Endothelial cell of umbilical vein (primary cell): ENCODE measurements at regions not wholly inside any gene's neighbourhood (a gene's known extent, or its start where the extent isn't known, plus 50 kb on each side); places are given as distances from the start of the nearest gene placed in this dataset.

Experiments
- BruUV-seq: library from RNA; stranded (reverse); fragments of 400-500 nt; replicated peaks from 2 replicates; lab custom pipeline; 2021; lab: Mats Ljungman, UMichigan
- CTCF ChIA-PET: fragments of 300-600, 350-600 bp; sonication (Branson Sonifier 250); formaldehyde crosslinking; loops from one replicate; lab custom pipeline; 2021; ENCODE audit warnings: antibody characterized with exemption, inconsistent platforms; lab: Charles Lee
- POLR2A ChIA-PET: fragments of 300-600, 350-600 bp; sonication (Branson Sonifier 250); formaldehyde crosslinking; loops from one replicate; lab custom pipeline; 2021; ENCODE audit warnings: antibody characterized with exemption, inconsistent platforms; lab: Charles Lee
- DNase-seq: peaks from one replicate; pipeline ENCODE4 v3.0.0-alpha.2; 2011; ENCODE audit warnings: low read depth, low spot score
- FAIRE-seq: peaks from 2 replicates; lab custom pipeline; 2011; peaks lifted over from hg19 to GRCh38; lab: Jason Lieb, UNC
- H2AFZ ChIP-seq: 2 replicates; pipeline ENCODE4 v1.6.0; 2012; ENCODE audit warnings: low read depth, low read length, control low read depth, inconsistent platforms
- H3K27ac ChIP-seq: 2 replicates; pipeline ENCODE4 v1.5.1; 2011; ENCODE audit warnings: low read depth, mild to moderate bottlenecking, control low read depth, low read length, moderate library complexity; ENCODE audit not compliant: insufficient read depth
- H3K27me3 ChIP-seq, 2 experiments: 2 replicates each; pipeline versions ENCODE4 v1.6.0 to v1.6.1; 2011; ENCODE audit warnings: low read length in 2 of 2, mixed read lengths in 1 of 2; ENCODE audit not compliant: control insufficient read depth in 2 of 2, insufficient read depth in 2 of 2
- H3K36me3 ChIP-seq, 2 experiments: 2 replicates in 1 of 2; 3 replicates in 1 of 2; pipeline ENCODE4 v1.5.1; 2011; ENCODE audit warnings: low read length in 2 of 2, mild to moderate bottlenecking in 1 of 2, moderate library complexity in 1 of 2; ENCODE audit not compliant: control insufficient read depth in 2 of 2, insufficient read depth in 2 of 2; ENCODE audit errors: extremely low read depth in 1 of 2
- H3K4me1 ChIP-seq: 3 replicates; pipeline ENCODE4 v1.5.1; 2011; ENCODE audit warnings: mild to moderate bottlenecking, low read length; ENCODE audit not compliant: control insufficient read depth, insufficient read depth; ENCODE audit errors: extremely low read depth
- H3K4me2 ChIP-seq: 2 replicates; pipeline ENCODE4 v1.6.1; 2011; ENCODE audit warnings: low read length, control low read depth, mixed read lengths; ENCODE audit not compliant: insufficient read depth
- H3K4me3 ChIP-seq, 3 experiments: fragments of 200-600 bp in 1 of 3; sonication (generic), shearing (Covaris generic) in 1 of 3; replicated peaks in 1 of 3; 2 replicates each; pipeline ENCODE4 v1.5.1; 2011 to 2016; ENCODE audit warnings: control low read depth in 3 of 3, low read length in 3 of 3, mild to moderate bottlenecking in 2 of 3, inconsistent platforms in 1 of 3, low read depth in 1 of 3, moderate library complexity in 1 of 3; ENCODE audit not compliant: insufficient read depth in 1 of 3
- H3K79me2 ChIP-seq: 2 replicates; pipeline ENCODE4 v1.6.0; 2012; ENCODE audit warnings: low read length, inconsistent platforms; ENCODE audit not compliant: control insufficient read depth, insufficient read depth
- H3K9ac ChIP-seq: replicated peaks from 2 replicates; pipeline ENCODE3; 2011; ENCODE audit warnings: low read length, control low read depth; ENCODE audit not compliant: insufficient read depth; ENCODE audit errors: extremely low read depth
- H3K9me1 ChIP-seq: replicated peaks from 3 replicates; pipeline ENCODE4 v1.6.0; 2011; ENCODE audit warnings: mild to moderate bottlenecking, low read length; ENCODE audit not compliant: control insufficient read depth, insufficient read depth; ENCODE audit errors: extremely low read depth
- H3K9me3 ChIP-seq: replicated peaks from 2 replicates; pipeline ENCODE4 v1.5.1; 2012; ENCODE audit warnings: low read length, inconsistent platforms; ENCODE audit not compliant: control insufficient read depth, insufficient read depth
- H4K20me1 ChIP-seq: replicated peaks from 2 replicates; pipeline ENCODE3; 2011; ENCODE audit warnings: mild to moderate bottlenecking, low read length; ENCODE audit not compliant: control insufficient read depth, insufficient read depth; ENCODE audit errors: extremely low read depth
- CTCF ChIP-seq, 2 donors: IDR thresholded peaks; 1 replicate in 1 of 2; 2 replicates in 1 of 2; pipeline ENCODE4 v1.5.1; 2011; ENCODE audit warnings: low read length in 2 of 2, mild to moderate bottlenecking in 2 of 2, moderate library complexity in 2 of 2, control low read depth in 1 of 2, inconsistent platforms in 1 of 2, low read depth in 1 of 2; ENCODE audit not compliant: insufficient read depth in 1 of 2; ENCODE audit errors: extremely low read depth in 1 of 2
- EZH2 ChIP-seq: IDR thresholded peaks from 2 replicates; pipeline ENCODE4 v1.6.1; 2012; ENCODE audit warnings: borderline replicate concordance, low read depth, mild to moderate bottlenecking, moderate library complexity, low read length, inconsistent platforms; ENCODE audit not compliant: severe bottlenecking
- FOS ChIP-seq: IDR thresholded peaks from 2 replicates; pipeline ENCODE4 v1.6.1; 2011; ENCODE audit warnings: mild to moderate bottlenecking, low read length, moderate library complexity, borderline replicate concordance; ENCODE audit not compliant: insufficient read depth
- GATA2 ChIP-seq: IDR thresholded peaks from 2 replicates; pipeline ENCODE4 v1.7.0; 2011; ENCODE audit warnings: low read depth, mild to moderate bottlenecking, moderate library complexity, mixed read lengths, low read length; ENCODE audit not compliant: insufficient read length, insufficient read depth
- JUN ChIP-seq: IDR thresholded peaks from 2 replicates; pipeline ENCODE4 v1.6.1; 2011; ENCODE audit warnings: borderline replicate concordance, low read depth; ENCODE audit not compliant: insufficient read length, insufficient read depth
- MAX ChIP-seq: IDR thresholded peaks from 2 replicates; pipeline ENCODE4 v1.6.1; 2011; ENCODE audit not compliant: insufficient read depth, insufficient read length
- MYC ChIP-seq: IDR thresholded peaks from one replicate; pipeline ENCODE4 v1.6.1; 2011; ENCODE audit warnings: mild to moderate bottlenecking, low read depth, low read length
- POLR2A ChIP-seq: IDR thresholded peaks from 2 replicates; pipeline ENCODE4 v1.6.1; 2012; ENCODE audit warnings: low read depth, mild to moderate bottlenecking, control low read depth, low read length
- POLR2AphosphoS5 ChIP-seq: IDR thresholded peaks from 2 replicates; pipeline ENCODE4 v1.6.1; 2012; ENCODE audit warnings: low read depth, mild to moderate bottlenecking, control low read depth, low read length, moderate library complexity; ENCODE audit not compliant: insufficient read depth
- dilution Hi-C: fragments of 300-500 bp; cut with MboI; formaldehyde crosslinking; loops from one replicate; pipeline ENCODE4 v1.15.0; 2019; ENCODE audit warnings: low sequenced_read_pairs; ENCODE audit not compliant: extremely low pct_ligation_motif_present
- intact Hi-C: fragments of 100-400 bp; cut with micrococcal nuclease; formaldehyde crosslinking; loops from one replicate; pipeline ENCODE4 v1.10.0; 2022

- no peak overlapping the region for H3K4me3 ChIP-seq
- TF ChIP-seq GATA2 (no peak), JUN (no peak), POLR2A (no peak), MYC (no peak), MAX (no peak), FOS (no peak), POLR2AphosphoS5 (no peak), EZH2 (no peak), CTCF (IDR thresholded peaks at IDR 0.05; ENCODE audit: extremely low read depth in 1 of 2, insufficient read depth in 1 of 2, low read depth in 1 of 2, low read length in 2 of 2) (no peak)
- H3K9ac ChIP-seq = no peak overlapping the region
- no TSS peak for BruUV-seq
- H2AFZ ChIP-seq = no peak overlapping the region
- intact Hi-C loops = no loop called here
- POLR2A ChIA-PET = no interaction called here
- H3K4me1 ChIP-seq = no peaks in the 10 kb centered on the region
- dilution Hi-C loops = no loop called here
- H3K27ac ChIP-seq = no peak overlapping the region
- DNase-seq = no peak
- no peaks in the 10 kb centered on the region for H3K79me2 ChIP-seq
- H4K20me1 ChIP-seq = no peaks in the 10 kb centered on the region
- CTCF ChIA-PET = no interaction called here
- no peaks in the 10 kb centered on the region for H3K9me1 ChIP-seq
- no peaks in the 10 kb centered on the region for H3K27me3 ChIP-seq
- H3K9me3 ChIP-seq = peaks cover 5% of the 10 kb centered on the region
- no peak overlapping the region for H3K4me2 ChIP-seq
- no peak for FAIRE-seq
- H3K36me3 ChIP-seq = no peaks in the 10 kb centered on the region
These were observed 275.4 kb upstream of the TFAP2D start for GRCh38 chr6:50437901-50438300.
